ENCODE measurements at regions not wholly inside any gene's neighbourhood (a gene's known extent, or its start where the extent isn't known, plus 50 kb on each side); places are given as distances from the start of the nearest gene placed in this dataset.

DNA sequence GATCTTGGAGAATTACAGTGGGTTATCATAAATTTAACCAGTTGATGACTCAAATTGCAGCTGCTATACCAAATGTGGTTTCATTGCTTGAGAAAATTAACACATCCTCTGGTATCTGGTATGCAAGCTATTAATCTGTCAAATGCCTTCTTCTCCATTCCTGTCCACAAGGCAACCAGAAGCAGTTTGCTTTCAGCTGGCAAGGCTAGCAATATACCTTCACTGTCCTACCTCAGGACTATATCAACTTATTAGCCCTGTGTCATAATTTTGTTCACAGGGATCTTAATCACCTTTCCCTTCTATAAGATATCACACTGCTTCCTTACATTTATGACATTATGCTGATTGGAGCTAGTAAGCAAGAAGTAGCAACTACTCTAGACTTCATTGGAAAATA, 110.0 kb upstream of the GPC3 start:
- TF ChIP-seq, protein P1, sequence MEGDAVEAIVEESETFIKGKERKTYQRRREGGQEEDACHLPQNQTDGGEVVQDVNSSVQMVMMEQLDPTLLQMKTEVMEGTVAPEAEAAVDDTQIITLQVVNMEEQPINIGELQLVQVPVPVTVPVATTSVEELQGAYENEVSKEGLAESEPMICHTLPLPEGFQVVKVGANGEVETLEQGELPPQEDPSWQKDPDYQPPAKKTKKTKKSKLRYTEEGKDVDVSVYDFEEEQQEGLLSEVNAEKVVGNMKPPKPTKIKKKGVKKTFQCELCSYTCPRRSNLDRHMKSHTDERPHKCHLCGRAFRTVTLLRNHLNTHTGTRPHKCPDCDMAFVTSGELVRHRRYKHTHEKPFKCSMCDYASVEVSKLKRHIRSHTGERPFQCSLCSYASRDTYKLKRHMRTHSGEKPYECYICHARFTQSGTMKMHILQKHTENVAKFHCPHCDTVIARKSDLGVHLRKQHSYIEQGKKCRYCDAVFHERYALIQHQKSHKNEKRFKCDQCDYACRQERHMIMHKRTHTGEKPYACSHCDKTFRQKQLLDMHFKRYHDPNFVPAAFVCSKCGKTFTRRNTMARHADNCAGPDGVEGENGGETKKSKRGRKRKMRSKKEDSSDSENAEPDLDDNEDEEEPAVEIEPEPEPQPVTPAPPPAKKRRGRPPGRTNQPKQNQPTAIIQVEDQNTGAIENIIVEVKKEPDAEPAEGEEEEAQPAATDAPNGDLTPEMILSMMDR (conservative IDR thresholded peaks at IDR 0.05 in 1 of 2, IDR thresholded peaks at IDR 0.05 in 1 of 2; ENCODE audit: extremely low read depth in 1 of 2, insufficient read depth in 1 of 2, low read depth in 1 of 2, low read length in 2 of 2) = no peak
- no peak for TF ChIP-seq EZH2 (IDR thresholded peaks at IDR 0.05; ENCODE audit: borderline replicate concordance, low read length)

Data from mammary epithelial cell (primary cell).